Esophagus muscularis mucosa (tissue), 4 donors: ENCODE measurements at regions not wholly inside any gene's neighbourhood (a gene's known extent, or its start where the extent isn't known, plus 50 kb on each side); places are given as distances from the start of the nearest gene placed in this dataset.

ENCODE experiments used
- DNase-seq: peaks from one replicate; pipeline ENCODE4 v3.0.0-alpha.2; 2017; ENCODE audit errors: extremely low spot score
- H3K27ac ChIP-seq, 4 donors: fragments of 200-600 bp; sonication (generic); replicated peaks in 1 of 4; 1 replicate in 3 of 4; 2 replicates in 1 of 4; pipeline ENCODE4 v1.5.1; 2016 to 2019; ENCODE audit warnings: mild to moderate bottlenecking in 1 of 4
- H3K27me3 ChIP-seq, 4 donors: fragments of 200-600 bp; sonication (generic); one replicate each; pipeline versions ENCODE4 v1.5.1 to v1.6.0; 2016 to 2019
- H3K36me3 ChIP-seq, 4 donors: fragments of 200-600 bp; sonication (generic); one replicate each; pipeline ENCODE4 v1.5.1; 2016 to 2019
- H3K4me1 ChIP-seq, 4 donors: fragments of 200-600 bp; sonication (generic); one replicate each; pipeline ENCODE4 v1.5.1; 2016 to 2019
- H3K4me3 ChIP-seq, 4 donors: fragments of 200-600 bp; sonication (generic); 1 replicate in 2 of 4; 2 replicates in 2 of 4; pipeline ENCODE4 v1.5.1; 2016 to 2019; ENCODE audit warnings: mild to moderate bottlenecking in 4 of 4, moderate library complexity in 1 of 4
- H3K9me3 ChIP-seq, 4 donors: fragments of 200-600 bp; sonication (generic); 1 replicate in 3 of 4; 2 replicates in 1 of 4; pipeline ENCODE4 v1.5.1; 2016 to 2019
- EP300 ChIP-seq: sonication (generic); formaldehyde crosslinking; IDR thresholded peaks from one replicate; pipeline ENCODE4 v1.6.1; 2017; ENCODE audit warnings: antibody characterized with exemption
- POLR2A ChIP-seq: fragments of 450-650 bp; IDR thresholded peaks from one replicate; pipeline ENCODE4 v1.6.1; 2017; ENCODE audit warnings: antibody characterized with exemption, moderate library complexity, mild to moderate bottlenecking, low read depth
- POLR2AphosphoS5 ChIP-seq, 2 donors: sonication (generic); formaldehyde crosslinking; IDR thresholded peaks; one replicate each; pipeline ENCODE4 v1.6.1; 2017; ENCODE audit warnings: antibody characterized with exemption in 2 of 2
- WGBS: methylation state at CpG from one replicate; pipeline ENCODE4 v1.1.5; 2018; 5-methylcytosine and 5-hydroxymethylcytosine counted together
- intact Hi-C: fragments of 100-400 bp; cut with DNase I; formaldehyde crosslinking; loops from one replicate; pipeline ENCODE4 v1.15.1; 2023
- TF ChIP-seq, protein P1 (sequence below), 3 experiments: fragments of 200-600 bp in 2 of 3; fragments of 450-650 bp in 1 of 3; sonication (generic) in 2 of 3; IDR thresholded peaks; one replicate each; pipeline ENCODE4 v1.5.1; 2017 to 2019; ENCODE audit warnings: antibody characterized with exemption in 3 of 3, mild to moderate bottlenecking in 2 of 3, moderate library complexity in 1 of 3

DNA sequence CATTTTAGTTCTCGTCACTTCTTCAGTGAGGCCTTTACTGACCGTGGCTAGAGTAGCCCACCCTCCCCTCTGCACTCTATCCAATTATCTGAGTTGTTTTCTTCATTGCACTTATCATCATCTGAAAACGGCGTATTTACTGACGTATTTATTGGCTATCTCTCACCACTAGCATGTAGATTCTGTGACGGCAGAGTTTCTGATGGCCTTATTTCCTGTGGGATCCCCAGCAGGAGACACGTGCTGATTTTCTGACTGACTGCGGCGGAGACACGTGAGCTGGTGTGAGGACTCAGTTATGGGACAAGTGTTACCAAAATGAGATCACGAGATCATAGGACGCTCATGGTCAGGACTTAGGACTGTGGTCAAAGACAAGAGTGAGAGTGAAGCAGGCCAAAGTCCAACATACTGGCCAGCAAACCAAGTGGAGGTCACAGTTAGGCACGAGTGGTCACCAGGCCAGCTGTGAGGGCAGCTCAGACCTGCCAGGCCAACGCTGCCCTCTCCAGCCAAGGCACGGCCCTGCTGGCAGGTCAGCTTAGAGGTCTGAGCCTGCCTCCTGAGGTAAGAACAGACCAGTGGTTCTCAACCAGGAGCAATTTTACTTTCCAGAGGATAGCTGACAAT is 50.6 kb upstream of the BNIP2 start:
- no peak overlapping the region for H3K27ac ChIP-seq
- TF ChIP-seq EP300 = no peak
- no peak for TF ChIP-seq POLR2A
- TF ChIP-seq, protein P1, sequence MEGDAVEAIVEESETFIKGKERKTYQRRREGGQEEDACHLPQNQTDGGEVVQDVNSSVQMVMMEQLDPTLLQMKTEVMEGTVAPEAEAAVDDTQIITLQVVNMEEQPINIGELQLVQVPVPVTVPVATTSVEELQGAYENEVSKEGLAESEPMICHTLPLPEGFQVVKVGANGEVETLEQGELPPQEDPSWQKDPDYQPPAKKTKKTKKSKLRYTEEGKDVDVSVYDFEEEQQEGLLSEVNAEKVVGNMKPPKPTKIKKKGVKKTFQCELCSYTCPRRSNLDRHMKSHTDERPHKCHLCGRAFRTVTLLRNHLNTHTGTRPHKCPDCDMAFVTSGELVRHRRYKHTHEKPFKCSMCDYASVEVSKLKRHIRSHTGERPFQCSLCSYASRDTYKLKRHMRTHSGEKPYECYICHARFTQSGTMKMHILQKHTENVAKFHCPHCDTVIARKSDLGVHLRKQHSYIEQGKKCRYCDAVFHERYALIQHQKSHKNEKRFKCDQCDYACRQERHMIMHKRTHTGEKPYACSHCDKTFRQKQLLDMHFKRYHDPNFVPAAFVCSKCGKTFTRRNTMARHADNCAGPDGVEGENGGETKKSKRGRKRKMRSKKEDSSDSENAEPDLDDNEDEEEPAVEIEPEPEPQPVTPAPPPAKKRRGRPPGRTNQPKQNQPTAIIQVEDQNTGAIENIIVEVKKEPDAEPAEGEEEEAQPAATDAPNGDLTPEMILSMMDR (IDR thresholded peaks at IDR 0.05) = no peak
- TF ChIP-seq POLR2AphosphoS5 (IDR thresholded peaks at IDR 0.05) = no peak
- H3K4me3 ChIP-seq = no peak overlapping the region
- intact Hi-C loops = no loop called here
- H3K27me3 ChIP-seq = peaks cover 0 to 34% (median 0%) of the 10 kb centered on the region in 4 donors
- H3K9me3 ChIP-seq = peaks cover 0 to 10% (median 0%) of the 10 kb centered on the region in 4 donors
- no peaks in the 10 kb centered on the region for H3K36me3 ChIP-seq
- H3K4me1 ChIP-seq = no peaks in the 10 kb centered on the region
- 88% methylated on average over 15 of the region's 15 CpGs for WGBS
- DNase-seq = no peak
